K562 (cell line): ENCODE measurements at regions not wholly inside any gene's neighbourhood (a gene's known extent, or its start where the extent isn't known, plus 50 kb on each side); places are given as distances from the start of the nearest gene placed in this dataset.

Experiments used
- CCNT2 ChIP-seq: IDR thresholded peaks from 2 replicates; pipeline ENCODE4 v1.6.1; 2011; ENCODE audit warnings: borderline replicate concordance, low read depth, mild to moderate bottlenecking, moderate library complexity, mixed read lengths, low read length; ENCODE audit not compliant: insufficient read length; ENCODE audit errors: extremely low read depth
- KDM5B ChIP-seq: fragments of 200-600 bp; sonication (generic); IDR thresholded peaks from 2 replicates; pipeline ENCODE4 v1.6.1; 2012; ENCODE audit warnings: low read depth, mild to moderate bottlenecking, moderate library complexity, low read length, control low read depth, inconsistent platforms; ENCODE audit not compliant: insufficient replicate concordance
- MEIS2 ChIP-seq: fragments of 450-650 bp; IDR thresholded peaks from 2 replicates; pipeline ENCODE4 v1.6.1; 2014; ENCODE audit warnings: mild to moderate bottlenecking; ENCODE audit not compliant: partially characterized antibody
- NUFIP1 ChIP-seq: fragments of 450-650 bp; IDR thresholded peaks from 2 replicates; pipeline ENCODE4 v1.6.1; 2018; ENCODE audit not compliant: partially characterized antibody
- POLR2A ChIP-seq: fragments of 450-650 bp; conservative IDR thresholded peaks from 2 replicates; pipeline ENCODE4 v1.6.1; 2016
- SRSF7 ChIP-seq: fragments of 200-400 bp; formaldehyde crosslinking; optimal IDR thresholded peaks from 2 replicates; pipeline ENCODE3; 2017; ENCODE audit warnings: mild to moderate bottlenecking, low read depth, low read length
- TARDBP ChIP-seq: fragments of 450-650 bp; IDR thresholded peaks from 2 replicates; pipeline ENCODE4 v1.6.1; 2016
- ZFX ChIP-seq: sonication (generic); formaldehyde crosslinking; IDR thresholded peaks from 2 replicates; pipeline ENCODE4 v1.8.0; 2022; ENCODE audit warnings: mild to moderate bottlenecking, missing genetic modification reagents, moderate library complexity
- ZNF512 ChIP-seq: IDR thresholded peaks from 2 replicates; pipeline ENCODE4 v1.6.1; 2016; ENCODE audit warnings: missing genetic modification characterization, missing compliant biosample characterization
- ZNF551 ChIP-seq: fragments of 250-450 bp; sonication (Bioruptor Pico); IDR thresholded peaks from 2 replicates; pipeline ENCODE4 v1.5.0; 2021; ENCODE audit warnings: mild to moderate bottlenecking, moderate library complexity
- ZNF766 ChIP-seq: fragments of 200-800 bp; sonication (Bioruptor generic); conservative IDR thresholded peaks from 2 replicates; pipeline ENCODE4 v1.6.1; 2016; ENCODE audit warnings: missing genetic modification characterization, missing compliant biosample characterization
- TF ChIP-seq, protein P1 (sequence below): fragments of 450-650 bp; IDR thresholded peaks from 2 replicates; pipeline ENCODE4 v1.6.1; 2016
- TF ChIP-seq, protein P2 (sequence below): fragments of 250-450 bp; sonication (Bioruptor Pico); IDR thresholded peaks from 2 replicates; pipeline ENCODE4 v1.5.0; 2021

GRCh38 chr18:35835366-35835765, 137.1 kb upstream of the RMP24 start (continued):
- TF ChIP-seq, protein P1, sequence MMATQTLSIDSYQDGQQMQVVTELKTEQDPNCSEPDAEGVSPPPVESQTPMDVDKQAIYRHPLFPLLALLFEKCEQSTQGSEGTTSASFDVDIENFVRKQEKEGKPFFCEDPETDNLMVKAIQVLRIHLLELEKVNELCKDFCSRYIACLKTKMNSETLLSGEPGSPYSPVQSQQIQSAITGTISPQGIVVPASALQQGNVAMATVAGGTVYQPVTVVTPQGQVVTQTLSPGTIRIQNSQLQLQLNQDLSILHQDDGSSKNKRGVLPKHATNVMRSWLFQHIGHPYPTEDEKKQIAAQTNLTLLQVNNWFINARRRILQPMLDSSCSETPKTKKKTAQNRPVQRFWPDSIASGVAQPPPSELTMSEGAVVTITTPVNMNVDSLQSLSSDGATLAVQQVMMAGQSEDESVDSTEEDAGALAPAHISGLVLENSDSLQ, result no peak
- TF ChIP-seq SRSF7 (no peak), TARDBP (no peak), ZNF551 (CRISPR knock-in tag) (no peak), MEIS2 (no peak), NUFIP1 (no peak), ZNF766 (CRISPR knock-in tag) (no peak), CCNT2 (no peak), ZFX (CRISPR knock-in tag) (no peak), POLR2A (no peak), KDM5B (no peak), ZNF512 (tag) (no peak)
- TF ChIP-seq, protein P2, sequence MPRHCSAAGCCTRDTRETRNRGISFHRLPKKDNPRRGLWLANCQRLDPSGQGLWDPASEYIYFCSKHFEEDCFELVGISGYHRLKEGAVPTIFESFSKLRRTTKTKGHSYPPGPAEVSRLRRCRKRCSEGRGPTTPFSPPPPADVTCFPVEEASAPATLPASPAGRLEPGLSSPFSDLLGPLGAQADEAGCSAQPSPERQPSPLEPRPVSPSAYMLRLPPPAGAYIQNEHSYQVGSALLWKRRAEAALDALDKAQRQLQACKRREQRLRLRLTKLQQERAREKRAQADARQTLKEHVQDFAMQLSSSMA (CRISPR knock-in tag), result no peak
- TF ChIP-seq, all 486 proteins: peak for 0
